ENCODE measurements at regions not wholly inside any gene's neighbourhood (a gene's known extent, or its start where the extent isn't known, plus 50 kb on each side); places are given as distances from the start of the nearest gene placed in this dataset.

DNA sequence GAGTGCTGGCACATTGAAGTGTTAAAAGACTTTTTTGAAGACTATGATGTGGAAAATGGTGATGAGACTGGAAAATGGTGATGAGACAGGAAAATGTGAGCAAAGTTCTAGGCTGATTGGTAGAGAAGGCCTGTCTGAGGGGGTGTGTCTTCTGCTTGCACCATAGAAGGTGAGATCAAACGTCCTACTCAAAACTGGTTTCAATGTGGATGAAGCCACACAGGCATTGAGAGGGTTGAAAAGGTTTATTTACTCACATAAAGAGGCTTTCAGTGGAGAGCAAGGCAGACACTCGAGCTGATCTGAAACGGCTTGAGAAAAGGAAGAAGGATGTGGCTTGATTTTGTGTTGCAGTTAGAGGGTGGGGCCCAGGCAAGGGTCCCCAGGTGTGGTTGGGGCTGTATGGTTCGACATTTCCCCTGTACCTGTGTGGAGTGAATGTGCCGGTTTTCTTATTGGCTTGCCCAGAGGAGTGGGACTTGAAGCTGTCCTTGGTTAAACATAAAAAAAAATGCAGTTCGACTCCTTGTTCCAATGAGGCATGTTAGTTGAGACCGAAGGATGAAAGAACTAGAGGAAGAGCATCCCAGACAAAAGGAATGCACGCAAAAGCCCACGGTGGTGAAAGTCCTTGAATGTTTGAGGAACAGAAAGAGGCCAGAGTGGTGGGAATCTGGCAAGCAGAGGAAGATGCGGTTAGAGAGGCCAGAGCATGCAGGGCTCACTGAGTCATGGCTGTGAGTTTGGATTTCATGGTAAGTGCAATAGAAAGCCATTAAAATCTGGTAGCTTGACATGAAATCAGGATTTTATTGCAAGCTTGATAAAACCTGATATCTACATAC is 172.3 kb downstream of the EPM2A start (continued):
- TF ChIP-seq, protein P1, sequence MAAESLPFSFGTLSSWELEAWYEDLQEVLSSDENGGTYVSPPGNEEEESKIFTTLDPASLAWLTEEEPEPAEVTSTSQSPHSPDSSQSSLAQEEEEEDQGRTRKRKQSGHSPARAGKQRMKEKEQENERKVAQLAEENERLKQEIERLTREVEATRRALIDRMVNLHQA (CRISPR knock-in tag; IDR thresholded peaks at IDR 0.05): no peak
- no peak for TF ChIP-seq ZNF24 (IDR thresholded peaks at IDR 0.05)
- no peak for TF ChIP-seq CBX1 (IDR thresholded peaks at IDR 0.05; ENCODE audit: low read depth)
- TF ChIP-seq, protein P2, sequence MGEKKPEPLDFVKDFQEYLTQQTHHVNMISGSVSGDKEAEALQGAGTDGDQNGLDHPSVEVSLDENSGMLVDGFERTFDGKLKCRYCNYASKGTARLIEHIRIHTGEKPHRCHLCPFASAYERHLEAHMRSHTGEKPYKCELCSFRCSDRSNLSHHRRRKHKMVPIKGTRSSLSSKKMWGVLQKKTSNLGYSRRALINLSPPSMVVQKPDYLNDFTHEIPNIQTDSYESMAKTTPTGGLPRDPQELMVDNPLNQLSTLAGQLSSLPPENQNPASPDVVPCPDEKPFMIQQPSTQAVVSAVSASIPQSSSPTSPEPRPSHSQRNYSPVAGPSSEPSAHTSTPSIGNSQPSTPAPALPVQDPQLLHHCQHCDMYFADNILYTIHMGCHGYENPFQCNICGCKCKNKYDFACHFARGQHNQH (CRISPR knock-in tag; IDR thresholded peaks at IDR 0.05): no peak
- TF ChIP-seq ZNF180 (CRISPR knock-in tag; IDR thresholded peaks at IDR 0.05; ENCODE audit: borderline replicate concordance, low read depth): no peak
- TF ChIP-seq DMAP1 (CRISPR knock-in tag; IDR thresholded peaks at IDR 0.05): no peak
- TF ChIP-seq SIX1 (CRISPR knock-in tag; IDR thresholded peaks at IDR 0.05; ENCODE audit: borderline replicate concordance): no peak
- TF ChIP-seq SAFB2 (CRISPR knock-in tag; IDR thresholded peaks at IDR 0.05; ENCODE audit: borderline replicate concordance, low read depth): no peak
- no peak for TF ChIP-seq ZEB1 (IDR thresholded peaks at IDR 0.05; ENCODE audit: insufficient replicate concordance, low read depth)
- no peak for TF ChIP-seq NR2F1 (CRISPR knock-in tag; IDR thresholded peaks at IDR 0.05)
- no peak for TF ChIP-seq RBM22 (optimal IDR thresholded peaks at IDR 0.05; ENCODE audit: low read length)
- no peak for TF ChIP-seq NFE2L2 (IDR thresholded peaks at IDR 0.05; ENCODE audit: low read length)
- no peak for TF ChIP-seq ZFP82 (CRISPR knock-in tag; IDR thresholded peaks at IDR 0.05; ENCODE audit: borderline replicate concordance)

DNA sequence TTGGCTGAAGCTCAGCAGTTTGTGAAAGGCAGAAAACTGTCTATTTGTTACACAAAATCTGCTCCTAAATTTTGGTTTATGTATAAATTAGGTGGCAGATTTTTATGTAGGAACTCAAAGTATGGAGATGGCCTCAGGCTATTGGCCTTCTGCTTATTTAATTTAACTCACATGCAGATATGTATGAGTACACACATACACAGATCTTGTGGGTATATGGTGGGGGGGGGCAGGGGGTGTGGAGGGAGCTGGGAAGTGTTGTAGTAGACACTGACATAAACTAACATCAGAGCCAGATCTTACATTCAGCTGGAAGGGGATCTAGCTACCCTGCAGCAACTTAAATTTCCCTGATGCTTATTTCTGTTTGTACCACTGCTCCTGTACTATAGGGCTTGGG is 170.8 kb downstream of the EPM2A start:
- Histone ChIP-seq H3K9ac (ENCODE audit: insufficient read depth, low read depth, low read length) (no peak overlapping the region), H3K36me3 (replicated peaks in 1 of 2; ENCODE audit: control insufficient read depth in 1 of 2, insufficient read depth in 2 of 2, low read length in 2 of 2) (no peaks in the 10 kb centered on the region), H3K4me2 (ENCODE audit: low read depth, low read length) (no peak overlapping the region), H2AFZ (ENCODE audit: low read length) (no peak overlapping the region), H3K27me3 (ENCODE audit: control insufficient read depth in 1 of 2, insufficient read depth in 2 of 2, low read length in 2 of 2) (no peaks in the 10 kb centered on the region; a peak in 2 of 5 replicates), H3K4me1 (ENCODE audit: insufficient read depth, low read length) (no peaks in the 10 kb centered on the region), H3K79me2 (ENCODE audit: insufficient read depth, low read length) (no peaks in the 10 kb centered on the region), H4K20me1 (ENCODE audit: insufficient read depth, low read length) (no peaks in the 10 kb centered on the region), H3K9me3 (ENCODE audit: low read length) (no peaks in the 10 kb centered on the region), H3K4me3 (replicated peaks in 1 of 3; ENCODE audit: insufficient read depth in 1 of 3, low read depth in 2 of 3, low read length in 3 of 3) (no peak overlapping the region), H3K27ac (ENCODE audit: extremely low read length, insufficient read depth, low read length) (no peak overlapping the region)
- FAIRE-seq (no peak), ATAC-seq (no peak), DNase-seq (ENCODE audit: low spot score) (no peak)
- POLR2A ChIA-PET: no interaction called here
- intact Hi-C loops (cut with micrococcal nuclease; ENCODE audit: unreplicated experiment) (no loop called here), in situ Hi-C loops (cut with HindIII; ENCODE audit: extremely low pct_ligation_motif_present, low pct_unique_long_range_greater_than_20kb) (no loop called here)
- BruUV-seq (replicated peaks): no TSS peak
- CTCF ChIA-PET (ENCODE audit: low intra/inter-chr PET ratio, low total read pairs): no interaction called here
- TF ChIP-seq, protein P3, sequence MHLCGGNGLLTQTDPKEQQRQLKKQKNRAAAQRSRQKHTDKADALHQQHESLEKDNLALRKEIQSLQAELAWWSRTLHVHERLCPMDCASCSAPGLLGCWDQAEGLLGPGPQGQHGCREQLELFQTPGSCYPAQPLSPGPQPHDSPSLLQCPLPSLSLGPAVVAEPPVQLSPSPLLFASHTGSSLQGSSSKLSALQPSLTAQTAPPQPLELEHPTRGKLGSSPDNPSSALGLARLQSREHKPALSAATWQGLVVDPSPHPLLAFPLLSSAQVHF (CRISPR knock-in tag; IDR thresholded peaks at IDR 0.05): no peak
- TF ChIP-seq NPAS2 (CRISPR knock-in tag; IDR thresholded peaks at IDR 0.05; ENCODE audit: borderline replicate concordance) (no peak), KLF16 (CRISPR knock-in tag; IDR thresholded peaks at IDR 0.05) (no peak), RARG (CRISPR knock-in tag; IDR thresholded peaks at IDR 0.05; ENCODE audit: low read depth) (no peak), ZNF326 (CRISPR knock-in tag; IDR thresholded peaks at IDR 0.05; ENCODE audit: borderline replicate concordance) (no peak), SUZ12 (IDR thresholded peaks at IDR 0.05; ENCODE audit: low read depth, low read length) (no peak), ZNF572 (CRISPR knock-in tag; IDR thresholded peaks at IDR 0.05) (no peak)
- TF ChIP-seq, protein P4, sequence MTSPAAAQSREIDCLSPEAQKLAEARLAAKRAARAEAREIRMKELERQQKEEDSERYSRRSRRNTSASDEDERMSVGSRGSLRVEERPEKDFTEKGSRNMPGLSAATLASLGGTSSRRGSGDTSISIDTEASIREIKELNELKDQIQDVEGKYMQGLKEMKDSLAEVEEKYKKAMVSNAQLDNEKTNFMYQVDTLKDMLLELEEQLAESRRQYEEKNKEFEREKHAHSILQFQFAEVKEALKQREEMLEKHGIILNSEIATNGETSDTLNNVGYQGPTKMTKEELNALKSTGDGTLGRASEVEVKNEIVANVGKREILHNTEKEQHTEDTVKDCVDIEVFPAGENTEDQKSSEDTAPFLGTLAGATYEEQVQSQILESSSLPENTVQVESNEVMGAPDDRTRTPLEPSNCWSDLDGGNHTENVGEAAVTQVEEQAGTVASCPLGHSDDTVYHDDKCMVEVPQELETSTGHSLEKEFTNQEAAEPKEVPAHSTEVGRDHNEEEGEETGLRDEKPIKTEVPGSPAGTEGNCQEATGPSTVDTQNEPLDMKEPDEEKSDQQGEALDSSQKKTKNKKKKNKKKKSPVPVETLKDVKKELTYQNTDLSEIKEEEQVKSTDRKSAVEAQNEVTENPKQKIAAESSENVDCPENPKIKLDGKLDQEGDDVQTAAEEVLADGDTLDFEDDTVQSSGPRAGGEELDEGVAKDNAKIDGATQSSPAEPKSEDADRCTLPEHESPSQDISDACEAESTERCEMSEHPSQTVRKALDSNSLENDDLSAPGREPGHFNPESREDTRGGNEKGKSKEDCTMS (CRISPR knock-in tag; conservative IDR thresholded peaks at IDR 0.05): no peak

All from HepG2 (cell line).